GM12872 (cell line): ENCODE measurements at regions not wholly inside any gene's neighbourhood (a gene's known extent, or its start where the extent isn't known, plus 50 kb on each side); places are given as distances from the start of the nearest gene placed in this dataset.

Experiments used
- TF ChIP-seq, protein P1 (sequence below): IDR thresholded peaks from 3 replicates; pipeline ENCODE4 v1.5.1; 2011; ENCODE audit warnings: low read depth, mild to moderate bottlenecking, low read length, moderate library complexity; ENCODE audit not compliant: insufficient read depth

DNA sequence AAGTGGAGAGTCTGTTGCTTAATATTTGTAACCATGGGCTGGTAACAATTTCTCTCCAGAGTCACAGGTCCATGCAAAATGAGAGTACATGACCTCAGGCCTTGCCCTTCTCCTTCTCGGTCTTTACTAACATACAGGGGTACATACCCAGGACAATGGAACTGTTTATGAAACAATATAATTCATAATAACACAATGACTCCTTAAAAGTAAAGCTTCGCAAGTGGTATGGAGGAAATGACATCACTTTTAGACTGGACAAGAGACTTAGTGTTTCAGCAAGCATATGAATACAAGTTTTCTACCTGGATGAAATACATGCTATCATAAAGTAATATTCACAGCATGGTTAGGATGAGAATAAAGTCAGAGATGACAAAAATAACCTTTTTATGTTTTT lies 386.6 kb downstream of the PLK2 start:
- TF ChIP-seq, protein P1, sequence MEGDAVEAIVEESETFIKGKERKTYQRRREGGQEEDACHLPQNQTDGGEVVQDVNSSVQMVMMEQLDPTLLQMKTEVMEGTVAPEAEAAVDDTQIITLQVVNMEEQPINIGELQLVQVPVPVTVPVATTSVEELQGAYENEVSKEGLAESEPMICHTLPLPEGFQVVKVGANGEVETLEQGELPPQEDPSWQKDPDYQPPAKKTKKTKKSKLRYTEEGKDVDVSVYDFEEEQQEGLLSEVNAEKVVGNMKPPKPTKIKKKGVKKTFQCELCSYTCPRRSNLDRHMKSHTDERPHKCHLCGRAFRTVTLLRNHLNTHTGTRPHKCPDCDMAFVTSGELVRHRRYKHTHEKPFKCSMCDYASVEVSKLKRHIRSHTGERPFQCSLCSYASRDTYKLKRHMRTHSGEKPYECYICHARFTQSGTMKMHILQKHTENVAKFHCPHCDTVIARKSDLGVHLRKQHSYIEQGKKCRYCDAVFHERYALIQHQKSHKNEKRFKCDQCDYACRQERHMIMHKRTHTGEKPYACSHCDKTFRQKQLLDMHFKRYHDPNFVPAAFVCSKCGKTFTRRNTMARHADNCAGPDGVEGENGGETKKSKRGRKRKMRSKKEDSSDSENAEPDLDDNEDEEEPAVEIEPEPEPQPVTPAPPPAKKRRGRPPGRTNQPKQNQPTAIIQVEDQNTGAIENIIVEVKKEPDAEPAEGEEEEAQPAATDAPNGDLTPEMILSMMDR = no peak

DNA sequence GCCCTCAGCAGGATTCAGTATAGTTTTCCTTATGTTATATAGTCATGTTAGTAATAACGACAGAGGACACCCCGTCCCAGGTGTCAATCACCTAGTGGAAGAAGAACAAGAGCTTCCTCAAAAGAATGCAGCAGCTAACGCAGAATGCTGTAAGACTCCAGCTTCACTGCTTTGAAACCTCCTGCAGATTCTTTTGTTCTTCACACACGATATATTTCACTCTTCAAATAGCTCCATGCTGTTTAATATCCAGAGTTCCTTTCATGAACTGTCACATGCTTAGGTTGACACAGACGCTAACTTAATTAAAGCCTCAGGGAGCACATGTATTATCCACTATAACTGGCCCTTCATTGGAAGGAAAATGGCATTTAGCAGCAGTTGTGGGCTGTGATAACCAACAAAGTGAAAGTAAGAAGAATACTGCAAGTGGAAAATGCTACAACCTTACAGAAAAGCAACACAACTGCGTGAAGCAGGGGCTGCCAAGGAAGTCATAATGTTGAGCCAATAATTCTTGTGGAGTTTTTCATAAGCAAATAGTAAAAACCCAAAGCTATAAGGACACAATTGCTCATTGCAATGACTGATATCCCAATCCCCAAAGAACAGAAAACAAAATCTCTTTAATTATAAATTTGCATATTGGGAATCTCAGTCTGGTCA lies 387.5 kb downstream of the PLK2 start:
- TF ChIP-seq, protein P1 = no peak

DNA sequence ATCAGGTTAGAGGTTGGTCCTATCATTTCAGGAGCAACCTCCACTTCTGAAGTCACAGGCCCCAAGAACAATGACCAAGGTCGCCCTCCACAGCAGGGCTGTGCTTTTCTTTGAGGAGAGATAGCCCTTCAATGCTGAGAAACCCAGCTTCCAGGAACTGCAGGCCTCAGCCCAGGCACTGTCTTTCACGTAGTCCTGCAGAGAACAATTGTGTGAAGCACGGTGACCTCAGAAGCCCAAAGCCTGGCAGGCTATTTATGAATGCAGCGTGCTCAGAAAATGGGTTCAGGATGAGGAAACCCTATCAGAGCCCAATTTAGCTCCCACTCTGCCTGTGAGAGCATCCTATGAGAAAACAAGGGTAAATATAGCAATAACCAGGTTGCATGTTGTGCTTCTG lies 388.3 kb downstream of the PLK2 start:
- TF ChIP-seq, protein P1 = no peak

DNA sequence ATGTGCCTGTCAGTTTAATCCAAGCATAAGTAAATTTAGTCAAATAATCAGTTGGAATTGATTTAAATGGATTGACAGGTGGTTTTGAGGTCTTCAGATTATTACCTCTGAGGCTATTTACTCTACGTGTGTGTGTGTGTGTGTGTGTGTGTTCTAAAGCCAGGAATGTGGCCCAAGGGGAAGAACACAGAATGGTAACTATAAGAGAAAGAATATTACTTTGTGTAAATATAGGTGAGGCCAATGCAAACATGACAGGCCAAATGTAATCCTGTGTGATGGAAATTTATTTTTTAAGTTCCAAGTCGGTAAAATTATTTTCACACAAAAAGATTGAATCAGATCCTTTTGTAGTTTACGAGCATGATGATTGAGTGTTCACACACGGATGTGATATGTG lies 390.0 kb downstream of the PLK2 start:
- TF ChIP-seq, protein P1 = no peak

DNA sequence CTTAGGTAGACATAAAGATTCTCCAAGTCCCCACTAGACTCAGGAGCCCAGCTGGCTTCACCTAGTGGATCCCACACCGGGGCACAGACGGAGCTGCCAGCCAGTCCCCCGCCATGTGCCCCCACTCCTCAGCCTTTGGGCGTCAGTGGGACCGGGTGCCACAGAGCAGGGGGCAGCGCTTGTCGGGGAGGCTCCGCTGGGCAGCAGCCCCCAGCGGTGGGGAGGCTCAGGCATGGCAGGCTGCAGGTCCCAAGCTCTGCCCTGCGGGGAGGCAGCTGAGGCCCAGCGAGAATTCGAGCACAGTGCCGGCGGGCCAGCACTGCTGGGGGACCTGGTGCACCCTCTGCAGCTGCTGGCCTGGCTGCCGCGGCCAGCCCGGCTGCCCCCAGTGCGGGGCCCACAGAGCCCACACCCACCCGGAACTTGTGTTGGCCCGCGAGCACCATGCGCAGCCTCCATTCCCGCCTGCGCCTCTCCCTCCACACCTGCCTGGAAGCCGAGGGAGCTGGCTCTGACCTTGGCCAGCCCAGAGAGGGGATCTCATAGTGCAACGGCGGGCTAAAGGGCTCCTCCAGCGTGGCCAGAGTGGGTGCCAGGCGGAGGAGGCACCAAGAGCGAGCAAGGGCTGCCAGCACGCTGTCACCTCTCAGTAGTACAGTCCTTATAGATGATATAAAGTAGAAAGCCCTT lies 390.7 kb downstream of the PLK2 start:
- TF ChIP-seq, protein P1 = no peak

DNA sequence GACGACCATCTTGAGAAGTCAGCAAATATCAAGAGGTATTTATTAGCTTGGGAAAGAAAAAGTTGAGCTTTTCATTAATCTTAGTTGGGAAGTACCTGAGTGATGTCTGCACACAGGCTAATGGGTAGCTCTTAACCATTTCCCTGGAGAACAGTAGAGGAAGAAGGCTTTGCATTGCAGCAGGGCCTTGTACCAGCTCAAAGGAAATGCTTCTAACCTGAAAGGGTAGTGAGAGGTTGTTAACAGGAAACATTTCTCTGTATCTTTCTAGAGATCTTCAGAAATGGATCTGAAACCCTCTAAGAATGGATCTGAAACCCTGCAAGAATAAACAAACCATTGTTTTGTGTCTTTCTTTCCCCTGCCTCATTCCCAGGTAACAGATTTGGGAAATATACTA lies 393.3 kb downstream of the PLK2 start:
- TF ChIP-seq, protein P1 = no peak

DNA sequence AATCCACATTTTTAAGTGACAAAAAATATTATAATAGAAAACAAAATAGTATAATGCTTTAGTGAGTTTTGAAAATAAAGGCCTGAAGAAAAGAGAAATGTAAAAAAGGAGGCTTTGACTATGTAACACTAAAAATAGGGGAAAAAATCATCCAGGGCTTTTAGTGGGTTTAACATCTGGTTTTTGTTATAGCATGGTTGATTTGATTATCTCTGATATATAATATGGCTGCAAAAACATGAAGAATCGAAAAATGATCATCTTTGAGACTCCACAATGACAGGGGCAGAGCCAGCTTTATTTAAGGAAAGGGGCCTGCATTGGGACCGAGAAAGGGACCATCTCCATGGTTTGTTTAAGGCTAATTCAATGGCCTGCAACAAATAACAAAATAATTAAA lies 393.8 kb downstream of the PLK2 start:
- TF ChIP-seq, protein P1 = no peak
